A549 (cell line): ENCODE measurements at regions not wholly inside any gene's neighbourhood (a gene's known extent, or its start where the extent isn't known, plus 50 kb on each side); places are given as distances from the start of the nearest gene placed in this dataset.

Source experiments
- ATAC-seq, 2 experiments: fragments of 200-7000 bp in 1 of 2; fragments of >200 bp in 1 of 2; cut with Nextera tagmentation in 1 of 2; cut with Tn5 transposase in 1 of 2; 3 replicates each; pipeline versions ENCODE4 v1.8.0 to v1.9.1; 2018 to 2020; ENCODE audit warnings: mild to moderate bottlenecking in 1 of 2, moderate library complexity in 1 of 2
- CTCF ChIA-PET: fragments of 300-600 bp; sonication (Branson Sonifier 250); formaldehyde crosslinking; extraction: SDS; loops from one replicate; lab custom pipeline; 2021; ENCODE audit warnings: antibody characterized with exemption, inconsistent platforms; lab: Yijun Ruan, JAX
- POLR2A ChIA-PET: fragments of 350-600 bp; formaldehyde crosslinking; extraction: SDS; loops from one replicate; lab custom pipeline; 2021; ENCODE audit warnings: antibody characterized with exemption, inconsistent platforms; lab: Yijun Ruan, JAX
- DNase-seq, 2 experiments: peaks; one replicate each; pipeline versions ENCODE4 v3.0.0 to v3.0.0-alpha.2; 2011 to 2016; ENCODE audit warnings: low read depth in 1 of 2, low spot score in 1 of 2
- FAIRE-seq: peaks from 2 replicates; lab custom pipeline; 2011; peaks lifted over from hg19 to GRCh38; lab: Jason Lieb, UNC
- H3K27ac ChIP-seq, 2 experiments: fragments of >200 bp; sonication (Bioruptor Twin); formaldehyde crosslinking; 3 replicates each; pipeline ENCODE4 v1.5.1; 2016 to 2017
- H3K4me1 ChIP-seq: fragments of >200 bp; sonication (Bioruptor Twin); formaldehyde crosslinking; 3 replicates; pipeline ENCODE4 v1.6.1; 2016
- H3K4me2 ChIP-seq: fragments of >200 bp; sonication (Bioruptor Twin); formaldehyde crosslinking; 3 replicates; pipeline ENCODE4 v1.6.1; 2016
- H3K4me3 ChIP-seq: fragments of >200 bp; sonication (Bioruptor Twin); formaldehyde crosslinking; 3 replicates; pipeline ENCODE4 v1.5.1; 2016
- H3K9me3 ChIP-seq: fragments of >200 bp; sonication (Bioruptor Twin); formaldehyde crosslinking; 3 replicates; pipeline ENCODE4 v1.6.1; 2016
- CBX2 ChIP-seq: fragments of 200-600 bp; sonication (generic); IDR thresholded peaks from 2 replicates; pipeline ENCODE4 v1.6.1; 2016; ENCODE audit warnings: low read depth, mild to moderate bottlenecking, borderline replicate concordance
- CEBPB ChIP-seq, 2 experiments: fragments of >200 bp in 1 of 2; sonication (Bioruptor Twin) in 1 of 2; formaldehyde crosslinking in 1 of 2; IDR thresholded peaks; 2 replicates each; pipeline ENCODE4 v1.6.1; 2012 to 2016
- CHD2 ChIP-seq: fragments of 150-350 bp; IDR thresholded peaks from 2 replicates; pipeline ENCODE4 v1.6.1; 2014; ENCODE audit warnings: low read length; ENCODE audit not compliant: partially characterized antibody
- CTCF ChIP-seq: fragments of >200 bp; sonication (Bioruptor Twin); formaldehyde crosslinking; IDR thresholded peaks from 3 replicates; pipeline ENCODE4 v1.5.1; 2016
- E2F6 ChIP-seq: IDR thresholded peaks from 2 replicates; pipeline ENCODE4 v1.6.1; 2012; ENCODE audit warnings: low read depth, borderline replicate concordance
- EHMT2 ChIP-seq: fragments of 200-600 bp; sonication (generic); IDR thresholded peaks from 2 replicates; pipeline ENCODE4 v1.6.1; 2016; ENCODE audit warnings: antibody characterized with exemption, low read depth, mild to moderate bottlenecking, moderate library complexity
- EP300 ChIP-seq, 2 experiments: fragments of >200 bp; sonication (Bioruptor Twin); formaldehyde crosslinking; IDR thresholded peaks; 2 replicates in 1 of 2; 3 replicates in 1 of 2; pipeline ENCODE4 v1.6.1; 2016 to 2017
- FOSL2 ChIP-seq, 2 experiments: fragments of 450-650 bp in 1 of 2; fragments of >200 bp in 1 of 2; sonication (Bioruptor Twin) in 1 of 2; formaldehyde crosslinking; IDR thresholded peaks; 2 replicates each; pipeline versions ENCODE4 v1.5.0 to v1.6.1; 2016 to 2020; ENCODE audit warnings: mild to moderate bottlenecking in 1 of 2, moderate library complexity in 1 of 2
- HES2 ChIP-seq: fragments of >200 bp; sonication (Bioruptor Twin); formaldehyde crosslinking; IDR thresholded peaks from 2 replicates; pipeline ENCODE4 v1.6.1; 2016
- HEYL ChIP-seq: fragments of 250-450 bp; sonication (Bioruptor Pico); IDR thresholded peaks from 2 replicates; pipeline ENCODE4 v1.8.0; 2021; ENCODE audit warnings: mild to moderate bottlenecking, moderate library complexity
- HOXA7 ChIP-seq: fragments of 250-450 bp; sonication (Bioruptor Pico); IDR thresholded peaks from 2 replicates; pipeline ENCODE4 v1.5.0; 2020; ENCODE audit warnings: mild to moderate bottlenecking, moderate library complexity
- HOXB13 ChIP-seq: fragments of 250-450 bp; sonication (Bioruptor Pico); IDR thresholded peaks from 2 replicates; pipeline ENCODE4 v1.5.0; 2020; ENCODE audit warnings: low read depth, mild to moderate bottlenecking, moderate library complexity
- KDM1A ChIP-seq: fragments of 200-600 bp; sonication (generic); IDR thresholded peaks from 2 replicates; pipeline ENCODE4 v1.6.1; 2016; ENCODE audit warnings: low read depth, mild to moderate bottlenecking
- KDM5A ChIP-seq: fragments of 200-600 bp; sonication (generic); IDR thresholded peaks from 2 replicates; pipeline ENCODE4 v1.6.1; 2016; ENCODE audit warnings: antibody characterized with exemption, mild to moderate bottlenecking
- MAFK ChIP-seq: fragments of 450-650 bp; IDR thresholded peaks from 2 replicates; pipeline ENCODE4 v1.6.1; 2014; ENCODE audit not compliant: partially characterized antibody
- MAX ChIP-seq: IDR thresholded peaks from 2 replicates; pipeline ENCODE4 v1.6.1; 2012
- MYC ChIP-seq: IDR thresholded peaks from 2 replicates; pipeline ENCODE4 v1.6.1; 2012; ENCODE audit warnings: mild to moderate bottlenecking, inconsistent platforms, low read length, improper control_type of control experiment, borderline replicate concordance
- NFE2L2 ChIP-seq: fragments of 150-350 bp; conservative IDR thresholded peaks from 2 replicates; pipeline ENCODE4 v1.6.1; 2014; ENCODE audit warnings: low read length
- NPAS2 ChIP-seq: fragments of 250-450 bp; sonication (Bioruptor Pico); IDR thresholded peaks from 2 replicates; pipeline ENCODE4 v1.8.0; 2022; ENCODE audit warnings: mild to moderate bottlenecking, moderate library complexity, borderline replicate concordance
- PHF8 ChIP-seq: fragments of 200-600 bp; sonication (generic); IDR thresholded peaks from 2 replicates; pipeline ENCODE4 v1.6.1; 2016; ENCODE audit warnings: low read depth, mild to moderate bottlenecking, antibody characterized with exemption, moderate library complexity, borderline replicate concordance
- RAD21 ChIP-seq, 2 experiments: fragments of >200 bp in 1 of 2; sonication (Bioruptor Twin) in 1 of 2; formaldehyde crosslinking in 1 of 2; IDR thresholded peaks in 1 of 2; conservative IDR thresholded peaks in 1 of 2; 2 replicates in 1 of 2; 3 replicates in 1 of 2; pipeline ENCODE4 v1.6.1; 2012 to 2018; ENCODE audit warnings: inconsistent platforms in 1 of 2
- RARB ChIP-seq: fragments of 250-450 bp; sonication (Bioruptor Pico); IDR thresholded peaks from 2 replicates; pipeline ENCODE4 v1.8.0; 2021; ENCODE audit warnings: mild to moderate bottlenecking, moderate library complexity
- SREBF2 ChIP-seq: fragments of 450-650 bp; IDR thresholded peaks from 2 replicates; pipeline ENCODE4 v1.6.1; 2014; ENCODE audit warnings: mild to moderate bottlenecking, moderate library complexity
- TFCP2L1 ChIP-seq: fragments of 250-450 bp; sonication (Bioruptor Pico); IDR thresholded peaks from 2 replicates; pipeline ENCODE4 v1.5.0; 2021; ENCODE audit warnings: mild to moderate bottlenecking
- TP53 ChIP-seq: fragments of 250-450 bp; sonication (Bioruptor Pico); IDR thresholded peaks from 2 replicates; pipeline ENCODE4 v1.5.0; 2021; ENCODE audit warnings: mild to moderate bottlenecking, moderate library complexity
- USF2 ChIP-seq: fragments of 450-650 bp; IDR thresholded peaks from 2 replicates; pipeline ENCODE4 v1.6.1; 2014; ENCODE audit warnings: antibody characterized with exemption
- ZC3H11A ChIP-seq: fragments of 450-650 bp; IDR thresholded peaks from 2 replicates; pipeline ENCODE4 v1.6.1; 2014; ENCODE audit warnings: antibody characterized with exemption, mild to moderate bottlenecking
- ZFP36 ChIP-seq: fragments of 450-650 bp; IDR thresholded peaks from 2 replicates; pipeline ENCODE4 v1.6.1; 2014; ENCODE audit warnings: borderline replicate concordance; ENCODE audit not compliant: partially characterized antibody
- ZNF302 ChIP-seq: fragments of 250-450 bp; sonication (Bioruptor Pico); IDR thresholded peaks from 2 replicates; pipeline ENCODE4 v1.9.0; 2021; ENCODE audit warnings: inconsistent platforms, mild to moderate bottlenecking, moderate library complexity
- ZSCAN20 ChIP-seq: fragments of 250-450 bp; sonication (Bioruptor Pico); IDR thresholded peaks from 2 replicates; pipeline ENCODE4 v1.8.0; 2022; ENCODE audit warnings: mild to moderate bottlenecking, moderate library complexity
- WGBS: methylation state at CpG from one replicate; pipeline ENCODE4 v1.1.6; 2017; ENCODE audit errors: missing lambda C conversion rate; 5-methylcytosine and 5-hydroxymethylcytosine counted together

- H3K4me3 ChIP-seq: no peak overlapping the region
- DNase-seq: no peak
- no peak for TF ChIP-seq KDM1A
- TF ChIP-seq CBX2: no peak
- no peak for TF ChIP-seq TP53 (CRISPR knock-in tag)
- TF ChIP-seq ZC3H11A: no peak
- no peak for TF ChIP-seq SREBF2
- ATAC-seq: no peak
- 79% methylated on average over 1 of the region's 1 CpG for WGBS
- H3K4me1 ChIP-seq: peaks cover 52% of the 10 kb centered on the region
- ChIA-PET POLR2A (interaction anchor here (0.7 kb wide), 1 partner anchor 217 kb away, joined by 3 read pairs; no protein-coding TSS in a partner anchor), CTCF (interaction anchor here (0.9 to 1.0 kb wide), 2 partner anchors 14 to 351 kb away, joined by 3 read pairs; no protein-coding TSS in a partner anchor)
- no peaks in the 10 kb centered on the region for H3K9me3 ChIP-seq
- FAIRE-seq: peak; percentile 28
- peak overlapping the region; percentile 40 to 69; a peak in 5 of 6 replicates for H3K27ac ChIP-seq
- H3K4me2 ChIP-seq: peak overlapping the region; percentile 39; the same call in 1 of the 3 replicates
Observed at GRCh38 chr5:58239045-58239444, 220.8 kb downstream of the PLK2 start.

GRCh38 chr5:58236498-58236897 is 223.4 kb downstream of the PLK2 start:
- FAIRE-seq: peak; percentile 74

GRCh38 chr5:58235299-58235698 is 224.6 kb downstream of the PLK2 start:
- DNase-seq (peak; percentile 27 to 96), FAIRE-seq (peak; percentile 83), ATAC-seq (peak; percentile 94 to 98)
- CTCF ChIA-PET: interaction anchor here (0.6 to 1.9 kb wide), 4 partner anchors 10 to 347 kb away, joined by 3 to 6 read pairs (median 4); no protein-coding TSS in a partner anchor
- peak overlapping the region; percentile 74 to 80 for H3K27ac ChIP-seq
- H3K9me3 ChIP-seq: no peaks in the 10 kb centered on the region
- POLR2A ChIA-PET: interaction anchor here (0.6 to 1.0 kb wide), 4 partner anchors 24 to 225 kb away, joined by 3 to 6 read pairs (median 4); partner anchors contain the start of gene PLK2
- H3K4me2 ChIP-seq: peak overlapping the region; percentile 67
- 0% methylated on average over 3 of the region's 3 CpGs for WGBS
- no peak overlapping the region for H3K4me3 ChIP-seq
- peaks cover 65% of the 10 kb centered on the region for H3K4me1 ChIP-seq
- TF ChIP-seq HOXA7 (CRISPR knock-in tag) (peak; percentile 59; the same call in 1 of the 2 replicates), RAD21 (conservative IDR thresholded peaks at IDR 0.05 in 1 of 2, IDR thresholded peaks at IDR 0.05 in 1 of 2) (peak; percentile 39 to 63), KDM1A (no peak), KDM5A (no peak), EHMT2 (no peak), CEBPB (IDR thresholded peaks at IDR 0.05) (peak; percentile 98 to 99), PHF8 (no peak), HOXB13 (CRISPR knock-in tag) (no peak), CHD2 (no peak), NPAS2 (CRISPR knock-in tag) (no peak), ZNF302 (CRISPR knock-in tag) (no peak), FOSL2 (IDR thresholded peaks at IDR 0.05) (no peak), FOSL2 (CRISPR knock-in tag; IDR thresholded peaks at IDR 0.05) (peak; percentile 91), ZSCAN20 (CRISPR knock-in tag) (no peak), MAFK (peak; percentile 59), CBX2 (no peak), E2F6 (no peak), TFCP2L1 (no peak), MYC (no peak), RARB (0 out of 2 replicates have a peak, but pooled peaks have one; percentile 71), CTCF (no peak), HES2 (peak; percentile 95), HEYL (CRISPR knock-in tag) (no peak), ZFP36 (no peak), NFE2L2 (no peak), USF2 (no peak), ZC3H11A (no peak)

More at GRCh38 chr5:58236498-58236897, 223.4 kb downstream of the PLK2 start:
- TF ChIP-seq EP300 (IDR thresholded peaks at IDR 0.05) (no peak), ZNF302 (CRISPR knock-in tag) (no peak), FOSL2 (IDR thresholded peaks at IDR 0.05) (no peak), FOSL2 (CRISPR knock-in tag; IDR thresholded peaks at IDR 0.05) (0 out of 2 replicates have a peak, but pooled peaks have one; percentile 6), MAX (no peak), CEBPB (IDR thresholded peaks at IDR 0.05) (peak in 1 of 2 experiments; percentile 72; a peak in 2 of 4 replicates)
- DNase-seq: no peak
- ChIA-PET POLR2A (no interaction called here), CTCF (no interaction called here)
- no peak for ATAC-seq
- Histone ChIP-seq H3K27ac (peak overlapping the region; percentile 74 to 80; a peak in 5 of 6 replicates), H3K4me2 (no peak overlapping the region), H3K4me1 (peaks cover 58% of the 10 kb centered on the region), H3K9me3 (no peaks in the 10 kb centered on the region), H3K4me3 (no peak overlapping the region)
- WGBS: 94% methylated on average over 3 of the region's 3 CpGs
